ENCODE measurements at regions not wholly inside any gene's neighbourhood (a gene's known extent, or its start where the extent isn't known, plus 50 kb on each side); places are given as distances from the start of the nearest gene placed in this dataset.

GRCh38 chr10:120960725-120961124 lies 109.6 kb downstream of the WDR11 start:
- no peak for DNase-seq

- peak in 2 of 3 donors; percentile 59 to 64 for DNase-seq
Observed at GRCh38 chr10:120961795-120962755, 110.9 kb downstream of the WDR11 start.

GRCh38 chr10:120962756-120963593 lies 111.8 kb downstream of the WDR11 start:
- peak in 1 of 3 donors; percentile 44 for DNase-seq

GRCh38 chr10:120963594-120964220 lies 112.5 kb downstream of the WDR11 start:
- no peak for DNase-seq

- no peak for DNase-seq
Observed at GRCh38 chr10:120966657-120967045, 115.5 kb downstream of the WDR11 start.

- DNase-seq = no peak
Observed at GRCh38 chr10:120969219-120969645, 118.1 kb downstream of the WDR11 start.

- no peak for DNase-seq
Observed at GRCh38 chr10:120970595-120971529, 119.7 kb downstream of the WDR11 start.

- no peak for DNase-seq
Observed at GRCh38 chr10:120971671-120972070, 120.5 kb downstream of the WDR11 start.

GRCh38 chr10:120972259-120972658 lies 121.1 kb downstream of the WDR11 start:
- DNase-seq = no peak

GRCh38 chr10:120975072-120975867 lies 124.1 kb downstream of the WDR11 start:
- DNase-seq = no peak

- no peak for DNase-seq
Observed at GRCh38 chr10:120975868-120976225, 124.7 kb downstream of the WDR11 start.

- no peak for DNase-seq
Observed at GRCh38 chr10:120977897-120978296, 126.7 kb downstream of the WDR11 start.

- DNase-seq = peak in 1 of 3 donors; percentile 9
Observed at GRCh38 chr10:120978589-120979252, 127.6 kb downstream of the WDR11 start.

GRCh38 chr10:120979435-120980278 lies 128.5 kb downstream of the WDR11 start:
- DNase-seq = peak in 1 of 3 donors; percentile 34

- no peak for DNase-seq
Observed at GRCh38 chr10:120980279-120981255, 129.4 kb downstream of the WDR11 start.

- no peak for DNase-seq
Observed at GRCh38 chr10:120981601-120982391, 130.6 kb downstream of the WDR11 start.

Data from muscle of back (tissue), 3 donors.